Fibroblast of peridontal ligament (primary cell): ENCODE measurements at regions not wholly inside any gene's neighbourhood (a gene's known extent, or its start where the extent isn't known, plus 50 kb on each side); places are given as distances from the start of the nearest gene placed in this dataset.

Experiments used
- DNase-seq: peaks from one replicate; pipeline ENCODE4 v3.0.0-alpha.2; 2010; ENCODE audit errors: extremely low read depth

GRCh38 chr3:189109145-189109544, 62.6 kb upstream of the TPRG1 start:
- no peak for DNase-seq

GRCh38 chr3:189117087-189117486, 54.7 kb upstream of the TPRG1 start:
- DNase-seq = no peak

- DNase-seq = no peak
Observed at GRCh38 chr3:189118896-189119295, 52.9 kb upstream of the TPRG1 start.

- no peak for DNase-seq
Observed at GRCh38 chr3:189119950-189120349, 51.8 kb upstream of the TPRG1 start.

GRCh38 chr3:189121092-189121491, 50.7 kb upstream of the TPRG1 start:
- no peak for DNase-seq
